ENCODE measurements at regions not wholly inside any gene's neighbourhood (a gene's known extent, or its start where the extent isn't known, plus 50 kb on each side); places are given as distances from the start of the nearest gene placed in this dataset.

GRCh38 chr13:104267206-104267811 is 1201.1 kb upstream of the SLC10A2 start:
- Histone ChIP-seq H3K23me2 (ENCODE audit: low read depth, low read length) (no peaks in the 10 kb centered on the region), H2BK15ac (ENCODE audit: low read length) (no peak overlapping the region), H3K79me1 (ENCODE audit: low read depth, low read length) (no peaks in the 10 kb centered on the region), H3K36me3 (ENCODE audit: control insufficient read depth in 2 of 4, insufficient read depth in 4 of 4, low read length in 3 of 4) (no peaks in the 10 kb centered on the region), H4K20me1 (replicated peaks in 1 of 2; ENCODE audit: control insufficient read depth in 1 of 2, insufficient read depth in 2 of 2, low read length in 2 of 2) (no peaks in the 10 kb centered on the region), H2BK5ac (ENCODE audit: low read depth, low read length) (no peak overlapping the region), H3K79me2 (ENCODE audit: control insufficient read depth in 1 of 2, insufficient read depth in 2 of 2, low read length in 2 of 2) (no peaks in the 10 kb centered on the region), H2AK5ac (ENCODE audit: low read depth, low read length) (no peak overlapping the region), H3K14ac (ENCODE audit: insufficient read length) (no peak overlapping the region), H3K4ac (replicated peaks; ENCODE audit: insufficient read length, low read depth, low read length) (no peak overlapping the region), H2BK20ac (ENCODE audit: low read length) (no peak overlapping the region), H4K8ac (ENCODE audit: extremely low read depth, insufficient read depth, low read length) (no peak overlapping the region), H2AFZ (ENCODE audit: low read length) (no peak overlapping the region), H3K23ac (ENCODE audit: insufficient read length) (no peak overlapping the region), H3K4me2 (ENCODE audit: insufficient read depth in 1 of 2, low read depth in 2 of 2, low read length in 2 of 2) (no peak overlapping the region), H4K5ac (ENCODE audit: insufficient read length, low read depth, low read length) (no peak overlapping the region), H3K27ac (ENCODE audit: low read depth, low read length) (no peak overlapping the region), H2BK120ac (replicated peaks; ENCODE audit: low read depth, low read length) (no peak overlapping the region), H4K91ac (replicated peaks; ENCODE audit: insufficient read length, low read length) (no peak overlapping the region), H3K4me3 (ENCODE audit: extremely low read depth in 1 of 4, insufficient read depth in 2 of 4, low read depth in 3 of 4, low read length in 4 of 4) (no peak overlapping the region), H3K9ac (replicated peaks in 1 of 4; ENCODE audit: extremely low read depth in 1 of 4, low read depth in 3 of 4, low read length in 3 of 4) (no peak overlapping the region), H3K9me3 (ENCODE audit: insufficient read depth in 2 of 2, low read depth in 1 of 2, low read length in 1 of 2) (no peaks in the 10 kb centered on the region; a peak in 1 of 4 replicates), H3K56ac (replicated peaks; ENCODE audit: insufficient read length, low read depth, low read length) (no peak overlapping the region), H3K18ac (ENCODE audit: extremely low read depth, low read length) (no peak overlapping the region), H3K4me1 (replicated peaks in 1 of 4; ENCODE audit: control insufficient read depth in 3 of 4, insufficient read depth in 4 of 4, low read length in 3 of 4) (no peaks in the 10 kb centered on the region), H3K27me3 (replicated peaks in 1 of 4; ENCODE audit: control insufficient read depth in 3 of 4, extremely low read depth in 1 of 4, insufficient read depth in 3 of 4, low read length in 3 of 4) (no peaks in the 10 kb centered on the region), H2BK12ac (ENCODE audit: low read depth, low read length) (no peak overlapping the region)
- ChIA-PET POLR2A (ENCODE audit: partially characterized antibody) (no interaction called here), CTCF (ENCODE audit: partially characterized antibody) (interaction anchor here (1.4 kb wide), 1 partner anchor 18 kb away, joined by 5 read pairs; no protein-coding TSS in a partner anchor)
- 98% methylated on average over 6 of the region's 6 CpGs; no CpG with 5 or more reads in 1 of the 2 experiments for WGBS, 2 experiments (ENCODE audit: extremely low coverage in 1 of 2, insufficient coverage in 1 of 2, insufficient read length in 1 of 2, insufficient replicate concordance in 2 of 2, low coverage in 1 of 2, low lambda C conversion rate in 2 of 2, missing lambda C conversion rate in 1 of 2)
- FAIRE-seq (no peak), DNase-seq (ENCODE audit: low read depth in 1 of 2, low spot score in 2 of 2) (no peak)
